Fibroblast of lung (primary cell): ENCODE measurements at regions not wholly inside any gene's neighbourhood (a gene's known extent, or its start where the extent isn't known, plus 50 kb on each side); places are given as distances from the start of the nearest gene placed in this dataset.

Experiments used
- DNase-seq, 2 donors: peaks; one replicate each; pipeline versions ENCODE4 v3.0.0 to v3.0.0-alpha.2; 2010; ENCODE audit warnings: low read depth in 2 of 2
- H2AFZ ChIP-seq: 2 replicates; pipeline ENCODE4 v1.5.1; 2012; ENCODE audit warnings: low read length, control low read depth, inconsistent platforms
- H3K27ac ChIP-seq: 2 replicates; pipeline ENCODE4 v1.5.1; 2011; ENCODE audit warnings: low read length, control low read depth; ENCODE audit not compliant: insufficient read depth
- H3K27me3 ChIP-seq: 2 replicates; pipeline ENCODE4 v1.5.1; 2011; ENCODE audit warnings: mild to moderate bottlenecking, low read length; ENCODE audit not compliant: control insufficient read depth, insufficient read depth
- H3K36me3 ChIP-seq: 2 replicates; pipeline ENCODE4 v1.5.1; 2011; ENCODE audit warnings: low read length; ENCODE audit not compliant: control insufficient read depth, insufficient read depth
- H3K4me1 ChIP-seq: 2 replicates; pipeline ENCODE4 v1.5.1; 2011; ENCODE audit warnings: low read length; ENCODE audit not compliant: control insufficient read depth, insufficient read depth; ENCODE audit errors: extremely low read depth
- H3K4me2 ChIP-seq: 2 replicates; pipeline ENCODE4 v1.5.1; 2011; ENCODE audit warnings: low read length, control low read depth; ENCODE audit not compliant: insufficient read depth; ENCODE audit errors: extremely low read depth
- H3K4me3 ChIP-seq, 4 experiments: fragments of 200-600 bp in 1 of 4; sonication (generic) in 1 of 4; replicated peaks in 1 of 4; 2 replicates each; pipeline ENCODE4 v1.5.1; 2011 to 2016; ENCODE audit warnings: low read length in 4 of 4, low read depth in 3 of 4, mild to moderate bottlenecking in 3 of 4, control low read depth in 2 of 4, inconsistent platforms in 1 of 4, mixed read lengths in 1 of 4; ENCODE audit not compliant: insufficient read depth in 1 of 4; ENCODE audit errors: control extremely low read depth in 1 of 4
- H3K79me2 ChIP-seq: 2 replicates; pipeline ENCODE4 v1.5.1; 2012; ENCODE audit warnings: mild to moderate bottlenecking, low read length, inconsistent platforms; ENCODE audit not compliant: control insufficient read depth, insufficient read depth
- H3K9ac ChIP-seq: 2 replicates; pipeline ENCODE4 v1.5.1; 2011; ENCODE audit warnings: mild to moderate bottlenecking, low read length, control low read depth; ENCODE audit not compliant: insufficient read depth
- H3K9me3 ChIP-seq: 2 replicates; pipeline ENCODE4 v1.5.1; 2012; ENCODE audit warnings: low read depth, low read length; ENCODE audit not compliant: control insufficient read depth, insufficient read depth
- H4K20me1 ChIP-seq: 2 replicates; pipeline ENCODE4 v1.5.1; 2011; ENCODE audit warnings: low read length; ENCODE audit not compliant: control insufficient read depth, insufficient read depth; ENCODE audit errors: extremely low read depth
- EZH2 ChIP-seq: IDR thresholded peaks from 2 replicates; pipeline ENCODE4 v1.5.1; 2012; ENCODE audit warnings: low read length, control low read depth, mild to moderate bottlenecking; ENCODE audit errors: missing control alignments
- TF ChIP-seq, protein P1 (sequence below), 2 donors: IDR thresholded peaks in 1 of 2; conservative IDR thresholded peaks in 1 of 2; 1 replicate in 1 of 2; 2 replicates in 1 of 2; pipeline ENCODE4 v1.5.1; 2011 to 2012; ENCODE audit warnings: low read length in 2 of 2, control low read depth in 1 of 2, inconsistent platforms in 1 of 2, low read depth in 1 of 2, mild to moderate bottlenecking in 1 of 2

DNA sequence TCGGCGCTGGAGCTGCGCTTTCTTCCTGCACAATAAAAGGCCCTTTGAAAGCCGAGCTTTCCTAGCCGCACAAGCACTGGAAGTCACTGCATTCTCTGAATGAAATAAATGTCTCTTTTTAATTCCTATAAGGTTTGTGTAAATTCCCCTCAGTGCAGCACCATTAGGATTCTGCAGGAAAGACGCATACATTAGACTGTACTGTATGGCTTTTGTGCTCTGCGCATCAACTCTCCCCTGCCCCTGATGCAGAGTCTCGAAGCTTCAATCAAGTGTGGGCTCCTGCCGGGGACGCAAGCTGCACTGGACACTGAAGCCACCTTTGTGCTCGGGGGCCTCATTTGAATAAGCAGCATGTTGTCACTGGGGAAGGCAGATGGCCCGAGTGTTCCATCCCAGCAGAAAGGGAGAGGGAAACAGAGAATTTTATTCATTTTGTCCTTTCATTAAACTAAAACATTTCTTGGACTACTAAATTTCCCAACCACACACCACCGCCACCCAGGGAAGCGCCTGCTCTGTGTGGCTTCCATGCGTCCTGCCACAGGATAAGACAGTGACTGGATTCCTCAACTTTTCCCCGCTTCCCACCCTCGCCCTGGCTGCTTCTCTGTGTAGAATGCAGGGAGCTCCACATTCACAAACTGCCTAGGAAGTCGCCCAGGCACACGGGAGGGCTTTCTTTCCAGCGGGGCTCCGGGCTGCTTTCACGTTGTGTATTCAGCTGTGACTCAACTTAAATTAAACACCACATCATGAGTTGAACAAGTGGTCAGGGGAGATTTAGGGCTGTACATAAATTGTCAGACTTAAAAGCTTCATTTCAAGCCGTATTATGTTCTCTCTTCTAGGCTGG, 635.4 kb downstream of the IRX1 start:
- Histone ChIP-seq H3K9ac (no peak overlapping the region), H3K4me3 (no peak overlapping the region), H3K4me1 (no peaks in the 10 kb centered on the region), H2AFZ (no peak overlapping the region), H3K36me3 (no peaks in the 10 kb centered on the region), H3K79me2 (no peaks in the 10 kb centered on the region), H3K27me3 (no peaks in the 10 kb centered on the region), H4K20me1 (no peaks in the 10 kb centered on the region), H3K4me2 (no peak overlapping the region), H3K27ac (no peak overlapping the region), H3K9me3 (no peaks in the 10 kb centered on the region)
- TF ChIP-seq, protein P1, sequence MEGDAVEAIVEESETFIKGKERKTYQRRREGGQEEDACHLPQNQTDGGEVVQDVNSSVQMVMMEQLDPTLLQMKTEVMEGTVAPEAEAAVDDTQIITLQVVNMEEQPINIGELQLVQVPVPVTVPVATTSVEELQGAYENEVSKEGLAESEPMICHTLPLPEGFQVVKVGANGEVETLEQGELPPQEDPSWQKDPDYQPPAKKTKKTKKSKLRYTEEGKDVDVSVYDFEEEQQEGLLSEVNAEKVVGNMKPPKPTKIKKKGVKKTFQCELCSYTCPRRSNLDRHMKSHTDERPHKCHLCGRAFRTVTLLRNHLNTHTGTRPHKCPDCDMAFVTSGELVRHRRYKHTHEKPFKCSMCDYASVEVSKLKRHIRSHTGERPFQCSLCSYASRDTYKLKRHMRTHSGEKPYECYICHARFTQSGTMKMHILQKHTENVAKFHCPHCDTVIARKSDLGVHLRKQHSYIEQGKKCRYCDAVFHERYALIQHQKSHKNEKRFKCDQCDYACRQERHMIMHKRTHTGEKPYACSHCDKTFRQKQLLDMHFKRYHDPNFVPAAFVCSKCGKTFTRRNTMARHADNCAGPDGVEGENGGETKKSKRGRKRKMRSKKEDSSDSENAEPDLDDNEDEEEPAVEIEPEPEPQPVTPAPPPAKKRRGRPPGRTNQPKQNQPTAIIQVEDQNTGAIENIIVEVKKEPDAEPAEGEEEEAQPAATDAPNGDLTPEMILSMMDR (conservative IDR thresholded peaks at IDR 0.05 in 1 of 2, IDR thresholded peaks at IDR 0.05 in 1 of 2; ENCODE audit: low read depth in 1 of 2, low read length in 2 of 2): no peak
- no peak for TF ChIP-seq EZH2
- DNase-seq: no peak

DNA sequence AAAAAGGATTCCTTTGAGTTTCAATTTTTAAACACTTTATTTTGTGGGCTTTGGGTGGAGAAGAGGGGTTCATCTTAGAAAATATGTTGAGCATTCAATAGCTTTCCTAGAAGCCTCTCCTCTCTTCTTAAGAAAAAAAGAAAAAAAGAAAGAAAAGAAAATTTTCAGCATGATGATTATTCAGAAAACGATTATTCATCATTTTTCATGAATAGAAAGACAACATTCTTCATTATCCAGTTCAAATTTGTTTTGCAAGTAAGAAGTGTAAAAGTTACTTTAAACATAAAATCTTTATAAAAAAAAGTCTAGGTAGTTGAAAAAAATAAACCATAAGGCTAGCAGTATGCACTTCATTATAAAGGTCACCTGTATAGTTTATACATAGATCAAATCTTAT, 636.5 kb downstream of the IRX1 start:
- Histone ChIP-seq H3K4me3 (no peak overlapping the region), H3K27ac (no peak overlapping the region), H2AFZ (no peak overlapping the region), H3K9ac (no peak overlapping the region), H3K4me2 (no peak overlapping the region), H4K20me1 (no peaks in the 10 kb centered on the region), H3K9me3 (no peaks in the 10 kb centered on the region), H3K79me2 (no peaks in the 10 kb centered on the region), H3K36me3 (no peaks in the 10 kb centered on the region), H3K4me1 (no peaks in the 10 kb centered on the region), H3K27me3 (no peaks in the 10 kb centered on the region)
- no peak for DNase-seq
- TF ChIP-seq, protein P1 (conservative IDR thresholded peaks at IDR 0.05 in 1 of 2, IDR thresholded peaks at IDR 0.05 in 1 of 2; ENCODE audit: low read depth in 1 of 2, low read length in 2 of 2): no peak
- TF ChIP-seq EZH2: no peak

DNA sequence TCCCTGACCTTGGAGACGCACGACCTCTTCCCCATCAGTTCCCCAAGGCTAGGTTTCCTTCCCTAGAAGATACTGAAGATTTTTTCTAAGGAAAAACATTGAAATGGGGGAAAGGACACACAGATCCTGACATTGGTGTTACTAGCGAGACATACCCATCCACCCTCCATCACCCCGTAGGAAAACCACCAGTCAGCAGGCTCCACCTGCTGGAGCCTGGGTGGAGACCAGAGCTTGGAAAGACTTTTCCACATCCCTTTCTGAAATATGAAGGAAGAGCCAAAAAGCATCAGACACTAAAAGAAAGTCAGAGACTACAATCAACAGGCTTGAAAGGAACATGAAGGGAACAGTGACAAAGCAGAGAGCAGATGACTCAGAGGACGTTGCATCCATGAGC, 638.0 kb downstream of the IRX1 start:
- no peaks in the 10 kb centered on the region for H3K9me3 ChIP-seq
- no peaks in the 10 kb centered on the region for H3K27me3 ChIP-seq
- no peak for TF ChIP-seq EZH2
- TF ChIP-seq, protein P1 (conservative IDR thresholded peaks at IDR 0.05 in 1 of 2, IDR thresholded peaks at IDR 0.05 in 1 of 2; ENCODE audit: low read depth in 1 of 2, low read length in 2 of 2): no peak
- H4K20me1 ChIP-seq: no peaks in the 10 kb centered on the region
- H3K79me2 ChIP-seq: no peaks in the 10 kb centered on the region
- H3K4me1 ChIP-seq: no peaks in the 10 kb centered on the region
- no peaks in the 10 kb centered on the region for H3K36me3 ChIP-seq
- H3K9ac ChIP-seq: no peak overlapping the region
- H3K4me3 ChIP-seq: no peak overlapping the region
- H3K4me2 ChIP-seq: no peak overlapping the region
- no peak for DNase-seq
- no peak overlapping the region for H2AFZ ChIP-seq
- no peak overlapping the region for H3K27ac ChIP-seq
